ENCODE measurements at regions not wholly inside any gene's neighbourhood (a gene's known extent, or its start where the extent isn't known, plus 50 kb on each side); places are given as distances from the start of the nearest gene placed in this dataset.
"Not testable (repeated sequence)": the region's sequence is repeated elsewhere in the genome, so short reads cannot be mapped to it uniquely, and the experiment has no call there.

DNA sequence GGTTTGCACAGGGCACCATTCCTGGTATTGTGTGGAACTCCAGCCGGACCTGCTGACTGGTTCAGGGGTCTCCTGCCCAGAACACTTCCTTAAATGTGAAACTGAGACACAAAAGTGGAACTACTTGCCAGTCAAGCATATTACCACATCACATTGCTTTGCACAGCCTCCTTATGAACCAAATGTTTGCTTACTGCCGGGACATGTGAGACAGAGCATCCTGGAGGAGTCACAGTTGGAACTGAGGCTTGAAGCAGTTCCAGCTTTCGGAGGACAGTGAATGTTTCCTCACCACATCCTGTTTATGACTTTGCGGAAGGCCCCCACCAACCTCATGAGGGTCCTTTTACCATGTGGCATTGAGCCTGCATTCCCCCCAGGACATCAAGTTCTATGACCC is 105.8 kb upstream of the ARHGAP42 start:
- DNase-seq (ENCODE audit: low spot score), result no peak

DNA sequence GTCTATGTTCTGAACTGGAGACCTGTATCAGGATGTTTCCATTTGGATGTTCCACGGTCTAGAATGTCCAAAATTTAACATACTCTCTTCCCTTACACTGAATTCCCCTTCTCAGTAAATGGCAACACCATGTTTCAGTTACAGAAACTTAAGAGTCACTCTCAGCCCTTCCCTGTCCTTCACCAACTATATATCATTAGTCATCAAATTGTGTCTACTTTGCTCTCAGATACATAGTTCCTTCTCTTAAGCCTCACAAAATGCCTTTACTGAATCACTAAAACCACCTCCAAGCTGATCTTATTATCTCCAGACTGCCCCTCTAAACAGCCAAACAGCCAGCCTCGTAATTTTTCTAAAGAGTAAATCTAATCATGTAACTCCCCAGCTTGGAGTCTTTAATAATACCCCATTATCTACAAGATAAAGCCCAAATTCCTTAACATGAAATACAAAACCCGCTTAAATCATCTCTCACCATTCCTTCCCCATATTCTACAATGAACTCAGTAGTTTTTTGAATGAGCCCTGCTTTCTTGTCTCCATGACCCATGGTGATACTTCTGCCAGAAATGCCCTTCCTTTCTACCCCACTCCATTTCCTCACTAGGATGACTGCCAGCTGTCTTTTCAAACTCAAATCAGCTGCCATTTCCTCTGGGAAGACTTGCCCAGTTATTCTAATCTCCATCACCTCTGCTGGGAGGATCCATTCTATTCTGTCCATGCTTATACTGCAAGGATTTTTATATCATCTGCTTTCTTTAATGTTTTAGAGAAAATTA is 102.7 kb upstream of the ARHGAP42 start:
- no peak for DNase-seq (ENCODE audit: low spot score)

DNA sequence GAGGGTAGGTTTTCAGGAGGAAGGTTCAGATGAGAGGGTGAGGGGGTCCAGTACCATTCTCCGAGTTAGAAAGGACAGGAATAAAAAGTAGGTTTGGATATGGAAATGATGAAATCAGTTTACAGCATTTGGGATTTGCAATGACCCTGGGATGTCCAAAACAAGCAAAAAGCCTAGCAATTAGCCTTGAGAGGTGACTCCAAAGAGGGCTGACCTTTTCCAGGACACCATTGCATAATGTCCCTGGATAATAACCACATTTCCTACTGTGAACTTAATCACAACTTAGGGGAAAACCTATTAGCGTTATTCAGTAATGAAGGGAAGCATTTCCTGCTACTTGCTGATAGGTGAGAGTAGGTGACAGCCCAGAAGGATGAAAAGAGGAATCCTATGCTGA is 101.4 kb upstream of the ARHGAP42 start:
- no peak for DNase-seq (ENCODE audit: low spot score)

DNA sequence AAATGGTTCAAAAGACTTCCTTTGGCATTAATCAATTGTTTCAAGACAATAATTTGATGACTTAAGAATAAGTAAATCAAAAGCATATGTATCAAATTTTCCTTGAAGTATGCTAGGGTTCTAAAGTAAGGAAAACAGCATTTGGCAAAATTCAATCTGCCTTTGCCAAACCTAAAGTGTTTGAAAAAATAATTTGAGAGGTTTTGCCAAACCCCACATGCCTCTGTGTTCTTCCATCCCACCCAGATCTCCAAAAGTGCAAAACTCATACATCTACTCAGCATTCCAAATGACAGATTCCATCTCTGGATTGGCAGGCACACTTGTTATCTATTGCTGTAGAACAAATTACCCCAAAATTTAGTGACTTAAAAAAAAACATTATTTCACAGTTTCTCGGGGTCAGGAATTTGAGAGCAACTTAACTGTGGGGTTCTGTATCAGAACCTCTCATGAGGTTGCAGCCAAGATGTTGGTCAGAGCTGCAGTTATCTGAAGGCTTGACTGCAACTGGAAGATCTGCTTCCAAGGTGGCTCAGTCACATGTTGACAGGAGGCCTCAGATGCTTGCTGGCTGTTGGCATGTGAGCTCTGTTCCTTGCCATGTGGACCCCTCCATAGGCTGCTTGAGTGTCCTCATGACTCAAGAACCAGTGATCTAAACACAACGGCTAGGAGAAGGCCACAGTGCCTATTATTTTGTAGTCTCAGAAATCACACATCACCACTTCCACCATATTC is 100.6 kb upstream of the ARHGAP42 start:
- no peak for DNase-seq (ENCODE audit: low spot score)

DNA sequence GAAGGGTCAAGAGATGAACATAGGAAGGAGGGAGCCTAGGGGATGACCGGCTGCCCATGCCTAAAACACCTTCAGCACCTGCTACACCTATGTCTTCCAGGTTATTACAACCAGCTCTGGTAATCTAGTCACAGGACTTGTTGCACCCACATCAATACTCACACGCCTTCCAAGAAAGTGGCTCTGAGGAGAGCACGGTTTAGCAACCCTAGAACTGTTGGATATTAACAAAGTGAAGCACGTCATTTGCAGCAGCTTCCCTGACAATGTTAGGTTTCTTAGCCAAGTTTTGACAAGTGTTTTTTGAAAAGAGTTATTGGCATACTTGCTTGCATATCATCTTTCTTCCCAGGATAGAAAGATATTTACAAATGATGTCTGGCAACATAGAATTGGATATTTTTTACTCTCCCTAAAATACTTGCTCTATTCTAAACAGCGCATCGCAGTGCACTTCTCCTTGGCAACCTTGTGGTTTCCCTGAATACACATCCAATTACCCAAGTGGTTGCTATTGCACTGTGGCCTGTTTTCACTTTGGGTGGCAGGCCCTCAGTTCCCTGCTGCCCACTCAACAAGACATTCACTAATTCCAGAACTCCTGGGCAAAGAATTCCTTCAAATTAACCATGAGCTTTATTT is 94.3 kb upstream of the ARHGAP42 start:
- peak; percentile 37 for DNase-seq (ENCODE audit: low spot score)

DNA sequence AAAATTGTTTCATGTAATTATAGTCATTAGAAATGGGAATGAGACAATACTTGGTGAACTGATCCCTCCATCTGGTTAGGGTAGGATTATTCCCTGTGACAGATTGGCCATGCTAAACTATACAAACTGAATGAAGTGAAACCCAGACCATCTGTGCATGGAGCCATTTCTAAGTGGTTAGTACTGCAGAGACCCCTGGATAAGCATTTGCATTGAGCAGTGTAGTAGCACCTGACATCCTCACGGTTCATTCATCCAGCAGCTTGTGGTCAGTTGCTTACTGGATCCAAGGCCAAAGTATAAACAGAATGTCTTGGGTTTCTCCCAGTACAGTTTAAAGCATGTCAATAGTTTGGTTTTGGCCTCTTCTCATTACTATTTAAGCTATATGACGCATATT is 93.8 kb upstream of the ARHGAP42 start:
- peak; percentile 26 for DNase-seq (ENCODE audit: low spot score)

DNA sequence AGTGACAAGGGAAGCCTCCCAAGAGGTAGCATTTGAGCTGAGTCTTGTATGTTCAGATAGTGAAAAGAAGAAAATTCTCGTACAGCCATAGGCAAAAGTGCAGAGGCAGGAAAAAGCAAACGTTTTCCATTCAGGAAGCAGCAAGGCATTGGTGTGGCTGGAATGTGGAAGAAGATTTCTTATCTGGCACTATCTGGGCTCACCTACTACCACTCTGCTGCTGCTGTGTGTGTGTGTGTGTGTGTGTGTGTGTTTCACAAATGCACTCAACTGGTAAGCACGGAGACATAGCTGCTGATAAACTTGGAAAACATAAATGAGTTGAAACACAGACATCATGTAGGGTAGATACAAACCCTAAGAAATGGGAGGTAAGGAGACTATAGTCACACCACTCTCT is 92.8 kb upstream of the ARHGAP42 start:
- DNase-seq (ENCODE audit: low spot score), result no peak

DNA sequence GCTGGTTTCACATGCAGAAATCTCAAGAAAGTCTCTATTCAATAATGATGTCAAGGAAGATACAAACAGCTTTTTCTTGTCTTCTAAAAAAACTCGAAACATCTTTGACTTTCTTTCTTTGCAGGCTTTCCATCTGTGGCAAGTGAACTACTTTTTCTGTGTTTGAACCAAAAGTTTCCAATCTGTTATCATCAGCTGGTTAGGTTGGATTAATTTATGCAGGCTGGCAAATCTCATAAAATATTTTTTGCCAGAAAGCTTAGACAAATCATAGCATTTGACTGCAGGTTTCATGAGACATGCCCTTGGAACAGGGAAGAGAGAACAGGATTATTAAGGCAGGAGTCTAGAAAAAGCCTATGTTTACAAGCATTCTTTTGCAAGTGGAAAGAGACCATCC is 86.1 kb upstream of the ARHGAP42 start:
- DNase-seq (ENCODE audit: low spot score), result no peak

DNA sequence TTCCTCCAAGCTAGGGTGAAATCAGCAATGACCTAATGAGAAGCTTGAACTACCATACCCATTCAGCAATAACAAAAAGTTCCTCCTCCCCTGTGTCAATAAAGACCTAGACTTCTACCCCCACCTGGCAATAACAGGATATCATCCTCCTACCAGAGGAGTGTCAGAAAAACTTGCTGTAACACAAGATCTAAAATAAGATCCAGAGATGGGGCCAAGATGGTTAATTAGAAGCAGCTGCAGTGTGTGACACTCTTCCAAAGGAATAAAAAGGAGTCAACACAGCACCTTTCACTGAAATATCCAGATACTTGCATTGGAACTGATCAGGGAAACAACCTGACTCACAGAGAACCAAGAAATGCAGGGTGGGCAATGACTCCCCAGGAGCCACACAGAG is 84.4 kb upstream of the ARHGAP42 start:
- DNase-seq (ENCODE audit: low spot score), result no peak

DNA sequence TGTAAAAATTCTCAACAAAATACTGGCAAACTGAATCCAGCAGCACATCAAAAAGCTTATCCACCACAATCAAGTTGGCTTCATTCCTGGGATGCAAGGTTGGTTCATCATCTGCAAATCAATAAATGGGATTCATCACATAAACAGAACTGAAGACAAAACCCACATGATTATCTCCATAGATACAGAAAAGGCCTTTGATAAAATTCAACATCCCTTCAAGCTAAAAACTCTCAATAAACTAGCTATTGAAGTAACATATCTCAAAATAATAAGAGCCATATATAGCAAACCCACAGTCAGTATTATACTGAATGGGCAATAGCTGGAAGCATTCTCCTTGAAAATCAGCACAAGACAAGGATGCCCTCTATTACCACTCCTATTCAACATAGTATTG is 79.3 kb upstream of the ARHGAP42 start:
- not testable (repeated sequence) for DNase-seq (ENCODE audit: low spot score)

DNA sequence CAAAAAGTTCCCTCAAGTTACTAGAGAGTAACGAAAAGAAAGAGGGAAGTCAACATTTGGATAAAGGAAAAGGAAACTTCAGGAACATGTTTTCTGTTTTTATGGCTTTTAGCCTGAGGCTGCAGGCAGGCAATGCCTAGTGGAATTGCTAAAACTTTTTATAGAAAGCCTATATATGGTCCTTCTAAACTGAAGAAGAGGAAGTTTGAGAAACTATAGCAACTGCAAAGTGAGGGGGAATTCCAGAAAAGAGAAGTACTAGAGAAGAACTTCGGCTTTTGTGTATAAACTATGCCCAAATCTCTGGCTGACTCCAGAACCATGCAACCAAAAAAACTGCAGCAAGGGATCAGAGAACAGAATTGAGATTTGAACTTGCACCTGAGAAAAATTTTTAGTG is 74.3 kb upstream of the ARHGAP42 start:
- DNase-seq (ENCODE audit: low spot score), result no peak

DNA sequence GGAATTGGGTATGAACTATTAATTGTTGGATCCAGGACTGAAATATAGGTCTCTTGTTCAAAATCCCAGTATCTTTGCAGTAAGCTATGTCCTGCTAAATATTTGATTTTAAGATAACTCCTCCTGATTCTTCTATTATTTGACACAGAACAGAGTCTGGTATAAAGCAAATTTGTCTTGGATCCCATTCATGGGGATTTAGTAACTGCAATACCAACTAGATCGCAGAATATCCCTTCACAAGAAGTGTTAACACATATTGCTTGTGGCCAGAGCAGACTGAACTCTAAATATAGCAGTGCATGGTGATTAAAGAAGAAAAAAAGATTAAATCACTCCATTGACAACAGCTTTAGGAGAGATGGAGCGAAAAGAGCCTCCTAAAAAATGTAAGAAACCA is 68.2 kb upstream of the ARHGAP42 start:
- no peak for DNase-seq (ENCODE audit: low spot score)

DNA sequence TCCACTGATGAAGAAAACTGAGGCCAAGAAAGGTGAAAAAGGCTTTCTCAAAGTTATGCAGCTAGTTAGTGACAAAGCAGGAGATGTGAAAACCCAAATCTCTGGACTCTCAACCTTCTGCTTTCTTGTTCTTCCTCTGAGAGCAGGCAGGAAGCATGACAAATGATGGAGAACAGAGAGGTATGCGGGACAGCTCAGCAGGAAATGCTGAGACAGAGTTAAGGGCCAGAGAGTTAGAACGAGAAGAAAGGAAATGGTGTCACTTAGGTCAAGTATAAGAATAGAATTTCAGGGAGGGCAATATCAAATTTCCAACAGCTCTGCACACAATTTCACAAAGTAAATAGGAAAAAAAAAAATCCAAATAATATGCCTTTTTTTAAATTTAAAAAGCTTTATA is 67.6 kb upstream of the ARHGAP42 start:
- DNase-seq (ENCODE audit: low spot score), result no peak

DNA sequence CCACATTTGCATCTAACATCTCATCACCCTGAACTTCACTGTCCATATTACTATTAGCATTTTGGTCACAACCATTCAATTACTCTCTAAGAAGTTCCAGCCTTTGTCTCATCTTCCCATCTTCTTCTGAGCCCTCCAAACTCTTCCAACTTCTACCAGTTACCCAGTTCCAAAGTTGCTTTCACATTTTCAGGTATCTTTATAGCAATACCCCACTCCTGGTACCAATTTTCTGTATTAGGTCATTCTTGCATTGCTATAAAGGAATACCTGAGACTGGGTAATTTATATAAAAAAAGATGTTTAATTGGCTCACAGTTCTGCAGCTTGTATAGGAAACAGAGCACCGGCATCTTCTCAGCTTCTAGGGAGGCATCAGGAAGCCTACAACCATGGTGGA is 64.7 kb upstream of the ARHGAP42 start:
- DNase-seq (ENCODE audit: low spot score), result no peak

DNA sequence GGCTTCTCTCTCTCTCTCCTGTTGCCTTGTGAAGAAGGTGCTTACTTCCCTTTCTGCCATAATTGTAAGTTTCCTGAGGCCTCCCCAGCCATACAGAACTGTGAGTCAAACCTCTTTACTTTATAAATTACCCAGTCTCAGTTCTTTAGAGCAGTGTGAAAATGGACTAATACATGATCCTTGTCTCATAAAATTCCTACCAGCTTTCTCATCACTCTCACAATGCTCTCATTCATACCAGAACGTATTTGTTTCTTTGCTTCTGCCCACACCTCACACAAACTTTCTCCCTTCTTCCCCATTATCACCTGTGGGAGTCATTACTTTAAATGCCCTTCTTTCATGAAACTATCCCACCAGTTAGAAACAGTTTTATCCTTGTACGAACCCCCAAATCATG is 62.7 kb upstream of the ARHGAP42 start:
- no peak for DNase-seq (ENCODE audit: low spot score)

DNA sequence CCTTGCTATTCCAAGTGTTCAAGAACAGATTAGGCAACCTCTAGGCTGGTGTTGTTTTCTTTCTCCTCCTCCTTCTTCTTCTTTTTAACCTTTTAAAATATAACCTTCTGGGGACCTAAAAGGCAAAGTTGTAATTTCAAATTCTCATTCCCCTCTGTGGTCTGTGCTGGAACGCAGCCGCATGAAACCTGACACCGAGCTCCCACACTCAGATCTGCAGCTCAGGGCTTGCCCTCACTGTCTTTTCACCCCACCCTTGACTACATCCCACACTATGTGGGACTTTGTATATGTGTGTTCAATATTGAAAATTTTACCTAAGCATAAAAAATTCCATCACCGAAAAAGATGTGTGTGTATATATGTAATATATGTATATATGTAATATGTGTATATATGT is 62.0 kb upstream of the ARHGAP42 start:
- DNase-seq (ENCODE audit: low spot score), result no peak

DNA sequence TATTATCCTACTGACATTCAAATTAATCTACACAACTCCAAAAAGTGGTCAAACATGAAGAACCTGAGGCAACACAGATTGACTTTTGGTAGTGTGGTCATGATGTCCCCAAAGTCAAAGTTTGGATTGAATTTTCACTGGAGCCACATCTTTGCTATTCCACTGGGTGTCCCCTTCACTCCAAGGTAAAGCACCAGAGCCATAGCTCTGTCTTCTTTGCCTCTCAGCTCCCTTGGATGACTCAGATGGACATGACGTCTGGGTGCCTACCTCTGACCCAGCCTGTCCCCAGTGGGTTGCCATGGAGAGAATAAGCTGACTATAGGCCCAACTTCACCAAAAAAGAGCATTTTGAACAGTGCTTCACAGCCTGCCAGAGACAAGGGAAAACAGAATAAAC is 57.4 kb upstream of the ARHGAP42 start:
- DNase-seq (ENCODE audit: low spot score), result no peak

DNA sequence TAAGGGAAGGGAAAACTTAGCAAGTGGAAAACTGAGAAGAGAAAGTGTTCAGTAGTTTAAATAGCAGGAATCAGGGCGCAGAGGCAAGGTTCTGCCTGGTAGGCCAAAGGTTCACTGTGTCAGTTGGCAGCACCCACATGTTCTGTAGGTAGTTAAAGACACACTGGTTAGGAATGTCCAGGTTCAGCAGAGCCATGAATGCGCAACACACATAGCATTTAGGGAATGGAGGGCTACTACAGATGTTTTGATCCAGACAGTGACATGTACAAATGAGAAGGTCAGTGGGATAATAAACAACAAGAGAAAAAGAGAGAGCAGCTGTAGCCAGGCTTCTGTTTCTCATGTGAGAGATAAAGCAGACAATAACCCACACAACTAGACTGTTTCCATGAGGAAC is 56.2 kb upstream of the ARHGAP42 start:
- no peak for DNase-seq (ENCODE audit: low spot score)

DNA sequence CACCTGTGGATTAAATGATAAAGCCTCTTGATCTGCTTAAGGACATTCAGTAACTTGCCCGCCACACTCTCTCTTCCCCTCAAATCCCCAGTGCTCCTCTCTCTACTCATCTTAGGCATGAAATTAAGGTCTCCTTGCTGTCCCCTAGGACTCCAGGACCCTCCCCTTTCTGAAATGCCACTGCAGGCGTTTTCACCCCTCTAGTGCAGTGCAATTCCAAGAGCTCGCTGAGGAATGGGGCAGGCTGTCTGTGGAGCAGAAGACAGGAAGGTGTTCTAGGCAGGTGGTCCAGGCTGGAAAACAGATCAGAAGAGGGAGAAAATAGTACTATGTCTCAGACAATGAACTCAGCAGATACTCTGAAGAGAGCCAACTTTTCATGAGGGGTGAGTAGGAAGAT is 55.8 kb upstream of the ARHGAP42 start:
- DNase-seq (ENCODE audit: low spot score), result no peak

DNA sequence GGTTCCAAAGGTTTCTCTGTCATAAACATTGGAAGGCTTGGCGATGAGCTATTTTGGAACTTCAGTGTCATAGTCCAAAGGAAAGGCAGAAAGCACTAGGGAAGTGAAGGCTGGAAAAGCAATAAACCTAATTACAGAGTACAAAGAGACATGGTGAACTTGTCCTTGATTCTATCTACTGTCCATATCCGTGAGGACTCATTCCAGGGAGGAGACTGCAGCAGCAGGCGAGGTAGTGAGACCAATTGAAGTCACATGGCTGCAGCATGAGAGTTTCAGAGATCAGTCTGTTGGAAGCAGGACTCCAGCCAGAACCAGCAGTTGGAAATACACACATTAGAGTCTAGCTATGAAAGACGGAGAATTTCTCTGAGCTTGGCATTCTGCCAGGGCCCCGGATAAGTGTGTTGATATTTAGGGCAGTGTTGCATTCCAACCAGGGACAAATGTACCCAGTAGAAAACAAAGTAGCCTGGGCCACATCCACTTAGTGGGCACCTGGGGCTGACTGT is 54.1 kb upstream of the ARHGAP42 start:
- DNase-seq (ENCODE audit: low spot score), result peak; percentile 24

DNA sequence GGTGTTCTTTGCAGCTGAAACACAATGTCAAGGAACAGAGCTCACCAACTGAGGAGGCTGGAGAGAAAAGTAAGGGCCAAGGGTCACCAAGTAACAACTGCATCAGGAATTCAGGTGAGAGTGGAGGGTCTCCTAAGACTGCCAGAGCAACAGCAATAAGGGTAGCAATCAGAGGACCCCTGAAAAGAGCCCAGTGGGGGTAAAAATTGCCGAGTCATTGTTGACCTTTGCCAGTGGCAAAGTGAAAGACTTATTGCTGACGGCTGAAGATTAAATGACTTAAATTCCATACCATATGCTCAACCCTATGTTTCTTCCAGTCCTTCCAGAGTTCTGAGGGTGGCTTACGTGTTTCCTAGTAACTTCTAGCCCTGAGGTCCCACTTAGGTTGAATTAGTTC is 51.9 kb upstream of the ARHGAP42 start:
- DNase-seq (ENCODE audit: low spot score), result no peak

DNA sequence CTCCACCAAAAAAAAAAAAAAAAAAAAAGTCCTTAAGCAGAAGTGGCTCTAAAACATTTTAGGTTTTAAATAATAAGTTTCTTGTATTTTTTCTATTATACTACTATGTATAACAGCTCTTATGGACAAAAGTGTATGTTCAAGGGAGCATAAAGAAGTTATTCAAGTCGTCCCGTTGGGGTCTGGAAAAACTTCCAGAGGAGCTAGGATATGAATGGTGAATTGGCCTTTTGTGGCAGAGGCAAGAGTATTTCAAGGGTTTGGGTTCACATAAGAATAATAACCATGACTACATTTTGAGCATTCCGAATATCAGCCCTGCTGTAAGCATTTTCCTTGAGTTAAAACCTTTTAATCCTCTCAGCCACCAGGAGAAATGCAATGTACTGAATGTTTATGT is 50.6 kb upstream of the ARHGAP42 start:
- DNase-seq (ENCODE audit: low spot score), result no peak

Measured in AG08396 (cell line).